DMS153 treated with DMSO at 0.1 percent for 48 hours (cell line): ENCODE measurements at regions not wholly inside any gene's neighbourhood (a gene's known extent, or its start where the extent isn't known, plus 50 kb on each side); places are given as distances from the start of the nearest gene placed in this dataset.

Experiments
- DNase-seq: peaks from one replicate; lab custom pipeline; 2025; ENCODE audit not compliant: unreplicated experiment; lab: John Stamatoyannopoulos, UW

DNA sequence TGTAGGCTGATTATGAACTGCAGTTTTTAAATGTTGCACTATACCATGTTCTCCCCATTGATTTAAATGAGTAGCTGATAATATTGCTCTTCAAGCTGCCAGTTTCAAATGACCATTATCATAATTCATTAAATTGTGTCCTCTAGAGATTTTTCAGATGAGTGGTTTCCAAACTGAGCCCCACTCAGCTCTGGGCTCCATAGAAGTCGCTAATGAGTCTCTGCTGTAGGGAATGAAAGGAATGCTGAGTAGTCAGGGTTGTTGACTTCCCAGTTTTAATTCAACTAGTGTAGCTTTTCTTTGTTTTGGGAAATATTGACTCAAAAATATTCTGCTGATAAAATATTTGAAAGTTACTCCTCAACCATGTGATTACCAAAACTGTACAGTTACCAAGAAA lies 1081.1 kb downstream of the ARAP2 start:
- DNase-seq, result no peak

DNA sequence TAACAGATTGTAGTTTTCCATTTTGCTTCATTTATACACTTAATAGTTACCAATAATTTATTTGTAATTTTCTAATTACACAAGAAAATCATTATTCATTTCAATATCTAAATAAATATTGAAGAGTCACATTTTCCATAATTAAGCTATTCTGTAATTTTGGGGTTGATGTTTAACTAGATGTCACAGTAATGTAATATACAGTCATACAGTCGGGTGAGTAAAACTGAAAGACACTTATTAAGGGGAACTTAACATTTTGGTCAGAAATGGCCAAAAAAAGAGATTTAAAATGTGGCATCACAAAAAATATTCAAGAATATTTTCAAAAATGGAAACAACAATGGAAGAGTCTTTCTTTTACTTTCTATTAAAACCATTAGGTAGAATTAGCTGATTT lies 1080.3 kb downstream of the ARAP2 start:
- no peak for DNase-seq

- no peak for DNase-seq
These were observed 1077.8 kb downstream of the ARAP2 start for GRCh38 chr4:35166466-35166865.

GRCh38 chr4:35167385-35167784 lies 1076.9 kb downstream of the ARAP2 start:
- DNase-seq, result no peak

GRCh38 chr4:35175487-35175886 lies 1068.8 kb downstream of the ARAP2 start:
- DNase-seq, result no peak

- DNase-seq, result no peak
These were observed 1068.4 kb downstream of the ARAP2 start for GRCh38 chr4:35175894-35176293.

- DNase-seq, result no peak
These were observed 1061.9 kb downstream of the ARAP2 start for GRCh38 chr4:35182451-35182850.

GRCh38 chr4:35189988-35190613 lies 1054.2 kb downstream of the ARAP2 start:
- DNase-seq, result no peak

- no peak for DNase-seq
These were observed 1042.9 kb downstream of the ARAP2 start for GRCh38 chr4:35201403-35201802.

- no peak for DNase-seq
These were observed 1027.7 kb downstream of the ARAP2 start for GRCh38 chr4:35216636-35217035.

DNA sequence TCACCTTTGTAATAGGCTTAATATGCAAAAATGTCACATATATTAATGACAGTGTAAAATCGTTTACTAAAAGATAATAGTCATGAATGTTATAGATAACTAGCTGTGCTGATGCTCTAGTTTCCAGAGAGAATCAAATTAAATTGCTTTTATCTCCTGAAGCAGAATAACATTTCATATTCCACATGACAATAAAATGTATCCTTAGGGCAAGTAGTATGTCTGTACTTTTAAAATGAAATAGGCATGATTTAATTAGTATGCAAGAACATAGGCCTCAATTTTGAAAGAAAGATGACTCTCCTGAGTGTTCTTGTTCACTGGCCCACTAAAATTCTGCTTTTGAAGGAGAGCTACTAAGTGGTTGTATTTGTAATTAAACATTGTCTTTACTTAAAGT lies 1027.0 kb downstream of the ARAP2 start:
- no peak for DNase-seq

GRCh38 chr4:35228313-35228712 lies 1016.0 kb downstream of the ARAP2 start:
- DNase-seq, result no peak

GRCh38 chr4:35229021-35229420 lies 1015.3 kb downstream of the ARAP2 start:
- DNase-seq, result no peak

GRCh38 chr4:35237924-35238323 lies 1006.4 kb downstream of the ARAP2 start:
- DNase-seq, result no peak

- DNase-seq, result no peak
These were observed 1005.5 kb downstream of the ARAP2 start for GRCh38 chr4:35238793-35239192.

DNA sequence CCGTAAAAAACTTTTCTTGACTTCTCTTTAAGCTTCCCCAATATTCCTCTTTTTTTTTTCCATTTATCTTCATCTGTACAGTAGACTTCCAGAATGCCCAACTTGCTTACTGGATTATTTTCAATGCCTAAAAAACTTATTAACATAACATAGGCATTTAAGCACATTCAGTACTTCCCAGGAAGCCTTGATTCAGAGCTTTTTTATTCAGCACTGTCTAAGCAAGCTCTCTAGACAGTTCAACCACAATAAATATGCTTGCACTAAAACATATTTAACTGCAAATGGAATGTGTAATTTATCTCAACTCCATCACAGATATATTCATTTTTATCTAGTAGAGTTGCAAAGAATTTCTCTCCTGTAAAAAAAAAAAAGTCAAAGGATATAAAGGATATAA lies 997.8 kb downstream of the ARAP2 start:
- DNase-seq, result no peak

DNA sequence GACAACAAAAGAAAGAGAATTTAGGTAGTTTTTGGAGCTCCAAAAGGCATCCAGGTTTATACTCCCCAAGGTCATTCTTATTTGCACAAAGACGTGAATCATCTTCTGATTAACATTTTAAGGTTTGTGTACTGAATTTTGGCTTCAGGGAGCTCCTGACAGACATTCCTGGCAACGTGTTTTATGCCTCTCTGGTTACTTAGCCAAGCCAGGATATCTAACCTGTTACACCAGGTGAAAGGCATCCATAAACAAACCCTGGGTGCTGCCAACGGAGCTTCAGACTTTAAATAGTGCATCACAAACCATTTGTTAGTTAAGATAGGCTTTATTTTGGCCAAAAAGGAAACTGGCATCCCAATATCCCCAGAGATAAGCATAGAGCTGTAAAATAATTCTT lies 997.3 kb downstream of the ARAP2 start:
- no peak for DNase-seq

DNA sequence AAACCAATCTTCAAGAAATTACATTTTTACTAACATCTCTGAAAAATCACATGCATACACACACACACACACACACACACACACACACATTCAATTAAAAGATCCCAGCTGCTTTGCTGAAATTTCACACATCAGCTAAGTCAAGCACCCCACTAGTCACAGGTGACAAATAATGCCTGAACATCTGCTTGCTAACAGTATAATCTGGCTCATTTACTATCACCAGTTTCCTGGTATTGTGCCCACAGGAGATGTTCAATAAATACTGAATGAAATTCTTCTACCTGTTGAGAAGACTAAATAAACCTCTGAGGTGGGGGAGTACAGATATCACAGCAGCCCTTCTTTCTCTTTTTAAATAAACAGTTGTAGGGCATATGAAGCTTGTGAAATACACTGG lies 994.0 kb downstream of the ARAP2 start:
- DNase-seq, result no peak

GRCh38 chr4:35250761-35251160 lies 993.6 kb downstream of the ARAP2 start:
- no peak for DNase-seq

DNA sequence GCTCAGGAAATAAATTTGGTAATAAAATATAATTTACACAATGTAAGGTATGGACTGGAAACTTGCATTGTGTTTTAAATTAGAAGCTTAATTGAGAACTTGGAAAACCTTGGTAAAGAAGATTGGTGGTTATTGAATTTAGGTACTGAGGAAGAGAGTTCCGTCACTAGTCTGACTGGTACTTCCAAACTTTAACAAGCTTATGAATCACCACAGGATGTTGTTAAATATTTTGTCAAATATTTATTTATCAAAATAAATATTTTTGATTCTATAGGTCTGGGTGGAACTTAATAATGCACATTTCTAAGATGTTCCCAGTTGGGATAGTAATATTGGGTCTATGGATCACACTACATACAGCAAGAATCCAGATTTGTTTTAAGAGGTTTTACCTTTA lies 992.2 kb downstream of the ARAP2 start:
- no peak for DNase-seq

DNA sequence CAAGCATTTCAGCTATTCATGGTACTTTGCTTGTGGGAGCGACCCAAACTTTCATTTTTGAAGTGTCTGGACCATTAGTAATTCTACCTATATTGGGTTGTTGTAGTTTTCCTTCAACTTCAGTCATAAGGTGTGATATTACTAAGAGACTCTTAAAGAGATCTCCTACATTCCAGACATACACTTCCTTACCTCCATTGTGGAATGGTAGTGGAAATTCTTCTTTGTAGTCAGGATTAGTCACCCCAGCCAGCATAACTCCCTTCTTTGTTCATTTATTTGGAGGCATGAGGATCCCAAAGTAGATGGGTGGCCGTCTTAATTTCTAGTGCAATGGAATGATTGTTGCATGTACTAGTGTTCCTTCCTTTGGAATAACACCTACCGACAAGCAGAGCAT lies 991.4 kb downstream of the ARAP2 start:
- DNase-seq, result no peak

- DNase-seq, result no peak
These were observed 991.0 kb downstream of the ARAP2 start for GRCh38 chr4:35253331-35253730.

GRCh38 chr4:35286434-35286833 lies 957.9 kb downstream of the ARAP2 start:
- no peak for DNase-seq
